LNCAP (cell line): ENCODE measurements at regions not wholly inside any gene's neighbourhood (a gene's known extent, or its start where the extent isn't known, plus 50 kb on each side); places are given as distances from the start of the nearest gene placed in this dataset.

Experiments
- TF ChIP-seq, protein P1 (sequence below): fragments of 450-650 bp; IDR thresholded peaks from 2 replicates; pipeline ENCODE4 v1.5.1; 2017; ENCODE audit warnings: mild to moderate bottlenecking

DNA sequence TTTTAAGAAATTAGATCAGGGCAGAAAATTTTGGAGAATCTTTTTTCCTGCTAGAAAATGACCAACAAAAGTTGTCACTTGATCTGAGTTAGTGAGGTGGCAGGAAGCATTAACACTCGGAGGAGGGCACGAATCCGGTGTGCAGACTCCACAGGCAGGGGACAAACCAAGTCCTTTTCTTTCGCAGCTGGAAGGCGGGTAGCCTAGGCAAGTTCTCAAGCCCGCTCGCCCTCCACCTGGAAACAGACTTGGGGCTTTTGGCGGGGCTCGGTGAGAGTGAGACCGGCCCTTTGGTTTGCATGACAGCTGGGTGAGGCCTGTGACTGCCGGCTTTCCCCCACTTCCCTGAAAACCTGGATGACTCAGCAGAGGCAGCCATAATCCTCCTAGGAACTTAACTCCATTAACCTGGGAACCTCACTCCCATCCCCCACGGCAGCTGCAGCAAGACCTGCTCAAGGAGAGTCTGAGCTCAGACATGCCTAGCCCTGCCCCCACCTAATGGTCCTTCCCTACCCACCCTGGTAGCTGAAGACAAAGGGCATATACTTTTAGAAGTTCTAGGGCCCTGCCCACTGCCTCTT lies 134.8 kb downstream of the MFSD1 start:
- TF ChIP-seq, protein P1, sequence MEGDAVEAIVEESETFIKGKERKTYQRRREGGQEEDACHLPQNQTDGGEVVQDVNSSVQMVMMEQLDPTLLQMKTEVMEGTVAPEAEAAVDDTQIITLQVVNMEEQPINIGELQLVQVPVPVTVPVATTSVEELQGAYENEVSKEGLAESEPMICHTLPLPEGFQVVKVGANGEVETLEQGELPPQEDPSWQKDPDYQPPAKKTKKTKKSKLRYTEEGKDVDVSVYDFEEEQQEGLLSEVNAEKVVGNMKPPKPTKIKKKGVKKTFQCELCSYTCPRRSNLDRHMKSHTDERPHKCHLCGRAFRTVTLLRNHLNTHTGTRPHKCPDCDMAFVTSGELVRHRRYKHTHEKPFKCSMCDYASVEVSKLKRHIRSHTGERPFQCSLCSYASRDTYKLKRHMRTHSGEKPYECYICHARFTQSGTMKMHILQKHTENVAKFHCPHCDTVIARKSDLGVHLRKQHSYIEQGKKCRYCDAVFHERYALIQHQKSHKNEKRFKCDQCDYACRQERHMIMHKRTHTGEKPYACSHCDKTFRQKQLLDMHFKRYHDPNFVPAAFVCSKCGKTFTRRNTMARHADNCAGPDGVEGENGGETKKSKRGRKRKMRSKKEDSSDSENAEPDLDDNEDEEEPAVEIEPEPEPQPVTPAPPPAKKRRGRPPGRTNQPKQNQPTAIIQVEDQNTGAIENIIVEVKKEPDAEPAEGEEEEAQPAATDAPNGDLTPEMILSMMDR = no peak

DNA sequence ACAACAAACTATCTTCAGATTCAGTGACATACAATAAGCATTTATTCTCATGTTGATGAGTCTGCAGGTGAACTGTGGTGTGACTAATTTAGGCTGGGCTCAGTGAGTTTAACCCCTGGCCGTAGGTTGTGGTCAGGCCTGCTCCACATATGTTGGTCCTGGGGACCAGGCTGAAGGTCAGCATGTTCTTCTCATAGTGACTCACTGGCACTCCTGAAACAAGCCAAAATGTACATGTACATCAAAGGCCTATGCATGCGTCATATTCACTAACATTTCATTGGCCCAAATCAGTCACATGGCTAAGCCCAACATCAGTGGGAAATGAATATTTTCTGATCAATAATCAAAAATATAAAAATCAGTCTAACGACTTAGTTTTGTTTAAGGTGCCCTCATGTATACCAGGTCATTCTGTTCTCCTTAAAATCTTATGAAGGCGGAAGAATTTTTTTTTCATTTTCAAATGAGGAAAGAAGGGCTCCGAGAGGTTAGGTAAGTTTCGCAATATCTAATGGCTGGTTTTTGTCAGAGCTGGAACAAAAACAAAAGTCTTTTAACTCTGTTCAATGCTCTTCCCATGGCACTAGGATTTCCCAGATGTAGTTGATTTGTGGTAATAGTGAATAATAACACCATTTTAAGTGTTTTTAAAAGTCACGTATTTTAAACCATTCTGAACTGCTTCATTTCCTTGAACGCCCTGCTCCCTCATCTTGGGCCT lies 148.5 kb downstream of the MFSD1 start:
- TF ChIP-seq, protein P1 = no peak

DNA sequence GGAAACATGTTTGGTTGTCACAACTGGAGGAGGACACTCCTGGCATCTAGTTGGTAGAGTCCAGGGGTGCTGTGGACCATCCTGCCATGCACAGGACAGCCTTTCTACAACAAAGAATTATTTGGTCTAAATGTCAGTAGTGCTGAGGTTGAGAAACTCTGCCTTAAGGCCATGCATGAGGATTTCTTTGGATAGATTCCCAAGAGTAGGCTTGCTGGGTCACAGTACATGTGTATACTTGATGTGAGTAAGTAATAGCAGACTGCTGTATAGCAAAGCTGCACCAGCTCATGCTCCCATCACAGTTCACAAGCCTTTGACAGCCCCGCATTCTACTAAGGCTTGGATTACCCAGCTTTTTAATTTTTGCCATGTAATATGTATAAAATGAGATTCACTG lies 151.3 kb downstream of the MFSD1 start:
- TF ChIP-seq, protein P1 = no peak

DNA sequence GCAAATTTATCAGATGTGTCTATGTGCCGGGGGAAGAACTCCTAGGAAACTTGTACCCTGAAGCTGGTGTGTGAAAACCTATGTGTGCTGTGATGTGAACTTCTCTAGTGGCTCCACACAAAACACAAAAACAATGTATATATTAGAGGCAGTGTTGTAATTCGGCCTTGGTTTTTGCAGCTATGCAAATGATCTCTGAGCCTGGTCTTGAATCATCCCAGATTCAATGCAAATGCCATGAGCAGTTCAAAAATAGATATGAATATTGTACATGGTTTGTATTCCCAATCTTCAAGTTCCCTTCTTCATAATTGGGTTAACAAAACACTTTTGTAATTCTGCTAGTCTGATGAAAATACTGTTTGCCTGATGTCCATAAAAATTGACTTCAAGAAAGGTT lies 152.6 kb downstream of the MFSD1 start:
- TF ChIP-seq, protein P1 = no peak

DNA sequence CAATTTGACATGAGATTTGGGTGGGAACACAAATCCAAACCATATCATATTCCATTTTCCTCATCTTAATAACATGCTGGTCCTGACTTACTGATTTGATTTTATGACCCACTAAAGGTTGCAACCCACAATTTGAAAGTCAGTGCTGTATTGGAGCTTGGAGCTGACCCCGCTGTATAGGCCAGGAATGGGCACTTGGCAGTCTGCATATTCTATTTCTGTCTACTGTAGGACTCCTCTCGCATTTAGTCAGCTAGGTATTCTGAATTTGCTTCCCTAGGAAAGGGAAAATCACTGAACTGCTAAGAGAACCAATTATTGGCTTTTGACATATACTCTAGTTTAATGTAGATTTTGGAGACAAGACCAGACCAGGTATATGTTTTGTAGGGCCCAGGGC lies 157.0 kb downstream of the MFSD1 start:
- TF ChIP-seq, protein P1 = no peak

DNA sequence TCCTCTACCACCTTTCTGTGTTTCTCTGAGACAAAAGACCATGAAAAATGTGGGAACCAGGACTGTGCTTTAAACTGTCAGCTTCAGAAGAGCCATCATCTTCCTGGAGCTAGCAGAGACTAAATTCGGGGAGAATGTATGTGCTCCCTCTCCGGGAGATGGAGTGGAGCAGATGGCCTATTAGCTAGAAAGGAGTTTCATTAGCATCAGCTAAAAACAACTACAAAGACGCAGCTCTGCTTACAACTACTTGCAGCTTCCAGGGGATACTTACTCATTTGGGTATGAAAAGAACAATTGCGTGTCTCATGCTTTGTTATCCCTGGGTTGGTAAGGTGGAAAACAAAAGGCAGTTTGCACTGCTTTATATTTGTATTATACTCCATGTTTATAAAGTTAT lies 159.6 kb downstream of the MFSD1 start:
- TF ChIP-seq, protein P1 = no peak

DNA sequence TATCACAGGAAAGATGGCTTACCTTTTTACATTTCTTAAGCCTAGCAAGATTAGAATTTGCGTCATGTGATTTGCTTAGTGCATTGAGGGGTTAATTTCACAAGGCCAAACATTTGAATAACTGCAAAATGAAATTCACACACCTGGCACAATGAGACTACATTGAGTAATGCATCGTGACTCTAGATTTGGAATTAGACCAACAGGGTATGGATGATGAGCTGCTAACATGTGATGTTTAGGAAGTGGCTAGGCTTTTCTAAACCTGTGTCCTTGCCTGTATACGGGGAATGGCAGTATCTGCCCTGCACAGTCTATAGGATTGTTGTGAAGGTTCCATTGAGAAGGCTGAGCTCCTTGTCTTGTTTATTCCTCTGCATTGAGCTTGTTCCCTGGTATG lies 160.1 kb downstream of the MFSD1 start:
- TF ChIP-seq, protein P1 = no peak
